H1 (cell line): ENCODE measurements at regions not wholly inside any gene's neighbourhood (a gene's known extent, or its start where the extent isn't known, plus 50 kb on each side); places are given as distances from the start of the nearest gene placed in this dataset.

ENCODE experiments used
- CTCF ChIA-PET: fragments of 300-600 bp; sonication (Branson Sonifier 250); formaldehyde crosslinking; loops from one replicate; lab custom pipeline; 2021; ENCODE audit not compliant: partially characterized antibody; lab: Charles Lee
- POLR2A ChIA-PET: fragments of 300-600 bp; sonication (Branson Sonifier 250); formaldehyde crosslinking; loops from one replicate; lab custom pipeline; 2021; ENCODE audit warnings: inconsistent platforms; ENCODE audit not compliant: partially characterized antibody; lab: Charles Lee
- DNase-seq, 2 experiments: peaks; one replicate each; pipeline versions ENCODE4 v3.0.0 to v3.0.0-alpha.2; 2010 to 2022; ENCODE audit warnings: low spot score in 2 of 2, low read depth in 1 of 2, mixed read lengths in 1 of 2
- FAIRE-seq: peaks from 2 replicates; lab custom pipeline; 2011; peaks lifted over from hg19 to GRCh38; lab: Jason Lieb, UNC
- H2AFZ ChIP-seq: 2 replicates; pipeline ENCODE4 v1.8.1; 2012; ENCODE audit warnings: low read length, inconsistent platforms
- H2AK5ac ChIP-seq: 2 replicates; pipeline ENCODE4 v1.6.1; 2013; ENCODE audit warnings: low read depth, low read length
- H2BK120ac ChIP-seq: replicated peaks from 2 replicates; pipeline ENCODE3; 2013; ENCODE audit warnings: low read depth, low read length, inconsistent platforms
- H2BK12ac ChIP-seq: 2 replicates; pipeline ENCODE4 v1.6.1; 2013; ENCODE audit warnings: low read depth, low read length
- H2BK15ac ChIP-seq: 2 replicates; pipeline ENCODE4 v1.6.1; 2013; ENCODE audit warnings: low read length
- H2BK20ac ChIP-seq: 2 replicates; pipeline ENCODE4 v1.6.1; 2013; ENCODE audit warnings: low read length
- H2BK5ac ChIP-seq: 2 replicates; pipeline ENCODE4 v1.6.1; 2013; ENCODE audit warnings: low read depth, low read length
- H3K14ac ChIP-seq: 2 replicates; pipeline ENCODE4 v1.6.1; 2013; ENCODE audit warnings: inconsistent platforms; ENCODE audit not compliant: insufficient read length
- H3K18ac ChIP-seq: 2 replicates; pipeline ENCODE4 v1.6.1; 2013; ENCODE audit warnings: low read length; ENCODE audit errors: extremely low read depth
- H3K23ac ChIP-seq: 2 replicates; pipeline ENCODE4 v1.6.1; 2013; ENCODE audit warnings: inconsistent platforms; ENCODE audit not compliant: insufficient read length
- H3K23me2 ChIP-seq: 2 replicates; pipeline ENCODE4 v1.6.1; 2013; ENCODE audit warnings: low read depth, low read length
- H3K27ac ChIP-seq: 2 replicates; pipeline ENCODE4 v1.6.1; 2011; ENCODE audit warnings: low read depth, low read length, inconsistent platforms
- H3K27me3 ChIP-seq, 4 experiments: replicated peaks in 1 of 4; 1 replicate in 1 of 4; 2 replicates in 3 of 4; pipeline versions ENCODE4 v1.6.1 to v1.8.1; 2011 to 2013; ENCODE audit warnings: low read length in 3 of 4, mild to moderate bottlenecking in 3 of 4, inconsistent platforms in 2 of 4, mixed read lengths in 2 of 4, moderate library complexity in 1 of 4; ENCODE audit not compliant: control insufficient read depth in 3 of 4, insufficient read depth in 3 of 4; ENCODE audit errors: extremely low read depth in 1 of 4
- H3K36me3 ChIP-seq, 4 experiments: 2 replicates each; pipeline versions ENCODE4 v1.6.1 to v1.8.1; 2011 to 2013; ENCODE audit warnings: mild to moderate bottlenecking in 4 of 4, low read length in 3 of 4, moderate library complexity in 2 of 4, control low read depth in 1 of 4, inconsistent platforms in 1 of 4; ENCODE audit not compliant: insufficient read depth in 4 of 4, control insufficient read depth in 2 of 4
- H3K4ac ChIP-seq: replicated peaks from 2 replicates; pipeline ENCODE3; 2013; ENCODE audit warnings: low read length, low read depth, mixed read lengths, inconsistent platforms; ENCODE audit not compliant: insufficient read length
- H3K4me1 ChIP-seq, 4 experiments: replicated peaks in 1 of 4; 1 replicate in 1 of 4; 2 replicates in 3 of 4; pipeline versions ENCODE4 v1.6.1 to v1.8.1; 2011 to 2013; ENCODE audit warnings: low read length in 3 of 4, inconsistent platforms in 2 of 4, mixed read lengths in 1 of 4; ENCODE audit not compliant: insufficient read depth in 4 of 4, control insufficient read depth in 3 of 4
- H3K4me2 ChIP-seq, 2 experiments: 2 replicates each; pipeline versions ENCODE4 v1.6.1 to v1.8.1; 2011 to 2013; ENCODE audit warnings: low read depth in 2 of 2, low read length in 2 of 2, control low read depth in 1 of 2, inconsistent platforms in 1 of 2, mild to moderate bottlenecking in 1 of 2; ENCODE audit not compliant: insufficient read depth in 1 of 2
- H3K4me3 ChIP-seq, 4 experiments: fragments of 200-600, 300-600 bp in 1 of 4; sonication (generic), shearing (Covaris generic), sonication (Bioruptor Twin) in 1 of 4; 2 replicates each; pipeline versions ENCODE4 v1.5.1 to v1.8.1; 2011 to 2016; ENCODE audit warnings: low read length in 4 of 4, low read depth in 3 of 4, control low read depth in 2 of 4, inconsistent platforms in 2 of 4, mild to moderate bottlenecking in 2 of 4, mixed read lengths in 1 of 4, moderate library complexity in 1 of 4; ENCODE audit not compliant: insufficient read depth in 2 of 4; ENCODE audit errors: extremely low read depth in 1 of 4
- H3K56ac ChIP-seq: replicated peaks from 2 replicates; pipeline ENCODE3; 2013; ENCODE audit warnings: low read depth, mild to moderate bottlenecking, mixed read lengths, low read length, inconsistent platforms; ENCODE audit not compliant: insufficient read length
- H3K79me1 ChIP-seq: 2 replicates; pipeline ENCODE4 v1.6.1; 2013; ENCODE audit warnings: low read depth, low read length, control low read depth
- H3K79me2 ChIP-seq, 2 experiments: 2 replicates each; pipeline versions ENCODE4 v1.6.1 to v1.8.1; 2012 to 2013; ENCODE audit warnings: low read length in 2 of 2, mild to moderate bottlenecking in 2 of 2, inconsistent platforms in 1 of 2; ENCODE audit not compliant: insufficient read depth in 2 of 2, control insufficient read depth in 1 of 2
- H3K9ac ChIP-seq, 4 experiments: replicated peaks in 1 of 4; 1 replicate in 1 of 4; 2 replicates in 3 of 4; pipeline versions ENCODE4 v1.6.1 to v1.8.1; 2011 to 2013; ENCODE audit warnings: low read depth in 3 of 4, low read length in 3 of 4, control low read depth in 2 of 4, mild to moderate bottlenecking in 2 of 4, moderate library complexity in 2 of 4, inconsistent platforms in 1 of 4; ENCODE audit errors: extremely low read depth in 1 of 4
- H3K9me3 ChIP-seq, 2 experiments: 2 replicates each; pipeline versions ENCODE4 v1.6.1 to v1.8.1; 2012 to 2013; ENCODE audit warnings: mild to moderate bottlenecking in 2 of 2, moderate library complexity in 2 of 2, control low read depth in 1 of 2, inconsistent platforms in 1 of 2, low read depth in 1 of 2, low read length in 1 of 2, mixed read lengths in 1 of 2; ENCODE audit not compliant: insufficient read depth in 2 of 2
- H4K20me1 ChIP-seq, 2 experiments: replicated peaks in 1 of 2; 2 replicates each; pipeline versions ENCODE3 to v1.8.1; 2011 to 2013; ENCODE audit warnings: inconsistent platforms in 2 of 2, low read length in 2 of 2, mild to moderate bottlenecking in 1 of 2; ENCODE audit not compliant: insufficient read depth in 2 of 2, control insufficient read depth in 1 of 2
- H4K5ac ChIP-seq: 2 replicates; pipeline ENCODE4 v1.6.1; 2013; ENCODE audit warnings: low read length, low read depth, mixed read lengths, inconsistent platforms; ENCODE audit not compliant: insufficient read length
- H4K8ac ChIP-seq: 2 replicates; pipeline ENCODE4 v1.8.0; 2013; ENCODE audit warnings: mild to moderate bottlenecking, moderate library complexity, low read length, inconsistent platforms; ENCODE audit not compliant: insufficient read depth; ENCODE audit errors: extremely low read depth
- H4K91ac ChIP-seq: replicated peaks from 2 replicates; pipeline ENCODE3; 2013; ENCODE audit warnings: low read length, mixed read lengths, inconsistent platforms; ENCODE audit not compliant: insufficient read length
- CTCF ChIP-seq, 3 experiments: IDR thresholded peaks; 1 replicate in 2 of 3; 2 replicates in 1 of 3; pipeline versions ENCODE4 v1.5.1 to v1.6.1; 2011; ENCODE audit warnings: low read length in 3 of 3, mild to moderate bottlenecking in 3 of 3, inconsistent platforms in 2 of 3, low read depth in 1 of 3, moderate library complexity in 1 of 3; ENCODE audit not compliant: insufficient read depth in 1 of 3; ENCODE audit errors: control extremely low read depth in 1 of 3
- EZH2 ChIP-seq: fragments of 200-600 bp; sonication (generic); IDR thresholded peaks from 2 replicates; pipeline ENCODE4 v1.7.1; 2012; ENCODE audit warnings: low read depth, mild to moderate bottlenecking, moderate library complexity, low read length, inconsistent platforms; ENCODE audit not compliant: severe bottlenecking
- GTF2F1 ChIP-seq: IDR thresholded peaks from 2 replicates; pipeline ENCODE4 v1.6.1; 2012; ENCODE audit warnings: low read depth, low read length, improper control_type of control experiment, borderline replicate concordance
- MAX ChIP-seq: IDR thresholded peaks from 2 replicates; pipeline ENCODE4 v1.6.1; 2012; ENCODE audit warnings: inconsistent platforms
- POLR2A ChIP-seq, 2 experiments: IDR thresholded peaks; 1 replicate in 1 of 2; 2 replicates in 1 of 2; pipeline ENCODE4 v1.6.1; 2011; ENCODE audit warnings: low read depth in 2 of 2, low read length in 2 of 2, mild to moderate bottlenecking in 2 of 2; ENCODE audit errors: control extremely low read depth in 1 of 2
- RXRA ChIP-seq: IDR thresholded peaks from 2 replicates; pipeline ENCODE4 v1.6.1; 2011; ENCODE audit warnings: low read depth, mild to moderate bottlenecking, low read length, moderate library complexity; ENCODE audit not compliant: insufficient read depth
- TAF1 ChIP-seq: IDR thresholded peaks from 2 replicates; pipeline ENCODE4 v1.6.1; 2011; ENCODE audit warnings: mild to moderate bottlenecking, low read depth, low read length
- TBP ChIP-seq: IDR thresholded peaks from 2 replicates; pipeline ENCODE4 v1.6.1; 2011; ENCODE audit warnings: low read depth, low read length, improper control_type of control experiment
- ZNF274 ChIP-seq: IDR thresholded peaks from 2 replicates; pipeline ENCODE4 v1.7.0; 2012; ENCODE audit warnings: low read length, borderline replicate concordance; ENCODE audit errors: extremely low read depth
- whole genome bisulfite sequencing, 2 experiments: shearing (Covaris generic) in 1 of 2; methylation state at CpG; one replicate each; pipeline versions ENCODE4 v1.1.6 to v1.1.7; 2013 to 2015; ENCODE audit warnings: low lambda C conversion rate in 2 of 2, mixed read lengths in 2 of 2, inconsistent platforms in 1 of 2, low coverage in 1 of 2, missing lambda C conversion rate in 1 of 2; ENCODE audit not compliant: insufficient replicate concordance in 2 of 2, insufficient coverage in 1 of 2, insufficient read length in 1 of 2; ENCODE audit errors: extremely low coverage in 1 of 2, missing lambda C conversion rate in 1 of 2; 5-methylcytosine and 5-hydroxymethylcytosine counted together

- Histone ChIP-seq H2BK12ac (no peak overlapping the region), H3K36me3 (no peaks in the 10 kb centered on the region), H3K9me3 (no peaks in the 10 kb centered on the region), H3K56ac (no peak overlapping the region), H4K91ac (no peak overlapping the region), H3K4me3 (no peak overlapping the region), H3K4ac (no peak overlapping the region), H2BK5ac (no peak overlapping the region), H3K4me2 (no peak overlapping the region), H3K27me3 (no peaks in the 10 kb centered on the region; a peak in 1 of 7 replicates), H2AK5ac (no peak overlapping the region), H2BK20ac (no peak overlapping the region; the same call in 1 of the 2 replicates), H2AFZ (no peak overlapping the region), H4K8ac (no peak overlapping the region), H3K18ac (no peak overlapping the region; the same call in 1 of the 2 replicates), H3K23ac (no peak overlapping the region), H2BK120ac (no peak overlapping the region), H4K5ac (no peak overlapping the region), H3K79me1 (no peaks in the 10 kb centered on the region), H3K27ac (no peak overlapping the region), H3K4me1 (peaks cover 0 to 4% (median 0%) of the 10 kb centered on the region in 4 experiments; a peak in 2 of 7 replicates), H3K23me2 (peaks cover 1% of the 10 kb centered on the region; the same call in 1 of the 2 replicates), H3K9ac (no peak overlapping the region), H4K20me1 (no peaks in the 10 kb centered on the region), H3K79me2 (no peaks in the 10 kb centered on the region), H3K14ac (no peak overlapping the region), H2BK15ac (no peak overlapping the region)
- POLR2A ChIA-PET, result interaction anchor here (0.9 kb wide), 1 partner anchor 64 kb away, joined by 3 read pairs; the partner anchor contains the start of gene SYF2
- CTCF ChIA-PET, result interaction anchor here (0.7 to 2.0 kb wide), 13 partner anchors 10 to 270 kb away, joined by 3 to 8 read pairs (median 4); no protein-coding TSS in a partner anchor
- FAIRE-seq (no peak), DNase-seq (peak in 1 of 2 experiments; percentile 48)
- TF ChIP-seq ZNF274 (no peak), CTCF (IDR thresholded peaks at IDR 0.05; ENCODE audit: control extremely low read depth in 1 of 3, insufficient read depth in 1 of 3, low read depth in 1 of 3, low read length in 3 of 3) (peak; percentile 26 to 41 (median 35); a peak in 3 of 4 replicates), TBP (no peak), RXRA (no peak), EZH2 (no peak), GTF2F1 (no peak), TAF1 (no peak), POLR2A (IDR thresholded peaks at IDR 0.05; ENCODE audit: control extremely low read depth in 1 of 2, low read depth in 2 of 2, low read length in 2 of 2) (no peak), MAX (no peak)
- WGBS, 2 experiments, result 79% methylated on average over 11 of the region's 11 CpGs; no CpG with 5 or more reads in 1 of the 2 experiments
Observed at GRCh38 chr1:25168193-25169071, 63.9 kb downstream of the SYF2 start.
